Progenitor cell of endocrine pancreas (in vitro differentiated cells): ENCODE measurements at regions not wholly inside any gene's neighbourhood (a gene's known extent, or its start where the extent isn't known, plus 50 kb on each side); places are given as distances from the start of the nearest gene placed in this dataset.

Source experiments
- DNase-seq: peaks from one replicate; pipeline ENCODE4 v3.0.0; 2021; ENCODE audit warnings: low spot score; ENCODE audit not compliant: unreplicated experiment
- H3K27ac Mint-ChIP-seq: 2 replicates; pipeline ENCODE4 v1.8.0; 2021; ENCODE audit warnings: mild to moderate bottlenecking, moderate library complexity, mixed read lengths
- H3K27me3 Mint-ChIP-seq: 2 replicates; pipeline ENCODE4 v1.8.0; 2021; ENCODE audit warnings: mixed read lengths
- H3K36me3 Mint-ChIP-seq: 2 replicates; pipeline ENCODE4 v1.8.0; 2022; ENCODE audit warnings: mixed read lengths; ENCODE audit not compliant: insufficient read depth
- H3K4me1 Mint-ChIP-seq: 2 replicates; pipeline ENCODE4 v1.8.0; 2021; ENCODE audit warnings: low read depth, mixed read lengths
- H3K4me3 Mint-ChIP-seq: 2 replicates; pipeline ENCODE4 v1.8.0; 2021; ENCODE audit warnings: low read depth, mild to moderate bottlenecking, moderate library complexity, mixed read lengths
- H3K9me3 Mint-ChIP-seq: 2 replicates; pipeline ENCODE4 v1.8.0; 2021; ENCODE audit warnings: low read depth, mixed read lengths
- TF ChIP-seq, protein P1 (sequence below): fragments of 200-600 bp; sonication (generic); IDR thresholded peaks from one replicate; pipeline ENCODE4 v1.5.0; 2021; ENCODE audit warnings: antibody characterized with exemption, mild to moderate bottlenecking; ENCODE audit not compliant: unreplicated experiment

- Mint-ChIP-seq H3K36me3 (no peaks in the 10 kb centered on the region), H3K27me3 (peaks cover 14% of the 10 kb centered on the region), H3K4me1 (no peaks in the 10 kb centered on the region), H3K9me3 (no peaks in the 10 kb centered on the region), H3K4me3 (no peak overlapping the region), H3K27ac (no peak overlapping the region)
- TF ChIP-seq, protein P1, sequence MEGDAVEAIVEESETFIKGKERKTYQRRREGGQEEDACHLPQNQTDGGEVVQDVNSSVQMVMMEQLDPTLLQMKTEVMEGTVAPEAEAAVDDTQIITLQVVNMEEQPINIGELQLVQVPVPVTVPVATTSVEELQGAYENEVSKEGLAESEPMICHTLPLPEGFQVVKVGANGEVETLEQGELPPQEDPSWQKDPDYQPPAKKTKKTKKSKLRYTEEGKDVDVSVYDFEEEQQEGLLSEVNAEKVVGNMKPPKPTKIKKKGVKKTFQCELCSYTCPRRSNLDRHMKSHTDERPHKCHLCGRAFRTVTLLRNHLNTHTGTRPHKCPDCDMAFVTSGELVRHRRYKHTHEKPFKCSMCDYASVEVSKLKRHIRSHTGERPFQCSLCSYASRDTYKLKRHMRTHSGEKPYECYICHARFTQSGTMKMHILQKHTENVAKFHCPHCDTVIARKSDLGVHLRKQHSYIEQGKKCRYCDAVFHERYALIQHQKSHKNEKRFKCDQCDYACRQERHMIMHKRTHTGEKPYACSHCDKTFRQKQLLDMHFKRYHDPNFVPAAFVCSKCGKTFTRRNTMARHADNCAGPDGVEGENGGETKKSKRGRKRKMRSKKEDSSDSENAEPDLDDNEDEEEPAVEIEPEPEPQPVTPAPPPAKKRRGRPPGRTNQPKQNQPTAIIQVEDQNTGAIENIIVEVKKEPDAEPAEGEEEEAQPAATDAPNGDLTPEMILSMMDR = no peak
- no peak for DNase-seq
These were observed 492.1 kb upstream of the PPP2R3A start for GRCh38 chr3:135473449-135473848.

DNA sequence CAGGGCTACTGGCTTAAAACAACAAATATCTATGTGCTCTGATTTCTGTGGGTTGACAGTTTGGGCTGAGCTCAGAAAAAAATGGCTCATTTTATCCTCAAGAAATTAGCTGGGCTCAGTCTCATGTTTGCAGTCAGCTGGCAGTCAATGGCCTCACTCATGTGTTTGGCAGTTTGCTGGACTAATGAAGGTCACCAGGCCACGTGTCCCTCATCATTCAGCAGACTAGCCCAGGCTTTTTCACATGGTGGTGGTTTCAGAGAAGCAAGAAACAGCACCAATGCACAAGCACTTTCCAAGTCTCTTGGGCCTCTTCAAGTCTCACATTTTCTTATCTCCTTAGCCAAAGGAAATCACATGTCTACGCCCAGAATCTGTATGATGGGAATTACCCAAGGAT, 478.3 kb upstream of the PPP2R3A start:
- H3K27me3 Mint-ChIP-seq = no peaks in the 10 kb centered on the region
- no peak overlapping the region for H3K27ac Mint-ChIP-seq
- H3K4me3 Mint-ChIP-seq = no peak overlapping the region
- DNase-seq = no peak
- H3K36me3 Mint-ChIP-seq = no peaks in the 10 kb centered on the region
- H3K9me3 Mint-ChIP-seq = no peaks in the 10 kb centered on the region
- no peaks in the 10 kb centered on the region for H3K4me1 Mint-ChIP-seq
- TF ChIP-seq, protein P1 = no peak

- TF ChIP-seq, protein P1 = no peak
- Mint-ChIP-seq H3K27ac (no peak overlapping the region), H3K4me3 (no peak overlapping the region), H3K4me1 (no peaks in the 10 kb centered on the region), H3K36me3 (no peaks in the 10 kb centered on the region), H3K27me3 (no peaks in the 10 kb centered on the region), H3K9me3 (no peaks in the 10 kb centered on the region)
- no peak for DNase-seq
These were observed 475.2 kb upstream of the PPP2R3A start for GRCh38 chr3:135490219-135490915.

DNA sequence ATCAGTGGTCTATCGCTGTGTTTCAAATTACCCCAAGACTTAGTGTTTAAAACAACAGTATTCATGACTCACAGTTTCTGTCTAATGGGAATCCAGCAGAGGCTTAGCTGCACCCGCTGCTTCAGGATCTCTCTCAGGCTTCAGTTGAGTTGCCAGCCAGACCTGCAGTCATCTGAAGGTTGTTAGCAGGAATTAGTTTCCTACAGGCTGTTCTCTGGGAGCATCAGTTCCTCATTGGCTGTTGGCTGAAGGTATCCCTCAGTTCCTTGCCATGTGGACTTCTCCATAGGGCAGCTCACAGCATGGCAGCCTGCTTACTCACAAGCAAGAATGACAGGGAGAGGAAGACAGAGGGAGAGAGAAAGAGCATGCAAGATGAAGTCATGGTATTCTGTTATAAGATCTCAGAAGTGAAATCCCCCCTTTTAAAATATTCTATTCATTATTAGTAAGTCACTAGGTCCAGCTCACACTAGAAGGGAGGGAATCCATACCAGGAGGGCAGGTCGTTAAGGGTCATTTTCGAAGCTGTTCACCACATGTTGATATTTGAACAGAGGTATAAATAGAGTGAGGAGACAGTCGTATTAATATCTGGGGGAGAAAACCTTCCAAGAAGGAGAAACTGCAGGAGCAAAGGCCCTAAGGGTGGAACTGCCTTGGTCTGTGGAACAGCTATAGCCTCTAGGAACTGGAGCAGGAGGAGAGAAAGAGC, 473.9 kb upstream of the PPP2R3A start:
- Mint-ChIP-seq H3K4me3 (no peak overlapping the region), H3K9me3 (no peaks in the 10 kb centered on the region), H3K27me3 (no peaks in the 10 kb centered on the region), H3K36me3 (no peaks in the 10 kb centered on the region), H3K4me1 (no peaks in the 10 kb centered on the region), H3K27ac (no peak overlapping the region)
- DNase-seq = no peak
- TF ChIP-seq, protein P1 = no peak

DNA sequence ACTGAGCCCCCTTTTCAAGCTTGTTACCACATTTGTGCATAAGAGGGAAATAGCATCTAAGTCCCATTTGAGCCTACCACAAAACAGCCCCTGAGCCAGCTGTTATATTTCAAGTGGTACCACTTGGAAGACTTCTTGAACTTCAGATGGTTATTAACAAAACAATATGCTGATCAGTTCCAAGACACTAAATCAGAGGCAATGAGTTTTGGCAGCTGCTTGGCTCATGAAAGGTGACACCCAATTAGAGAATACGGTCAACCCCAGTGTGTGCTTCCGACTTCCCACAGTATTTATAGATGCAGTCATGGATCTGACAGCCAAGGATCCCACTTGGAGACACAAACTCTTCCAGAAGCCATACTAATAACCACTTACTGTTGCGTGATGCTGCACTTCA, 469.6 kb upstream of the PPP2R3A start:
- H3K27me3 Mint-ChIP-seq = no peaks in the 10 kb centered on the region

More for the DNA sequence above, 469.6 kb upstream of the PPP2R3A start:
- TF ChIP-seq, protein P1 = no peak
- no peak for DNase-seq
- H3K4me1 Mint-ChIP-seq = no peaks in the 10 kb centered on the region
- no peaks in the 10 kb centered on the region for H3K36me3 Mint-ChIP-seq
- H3K9me3 Mint-ChIP-seq = no peaks in the 10 kb centered on the region
- no peak overlapping the region for H3K4me3 Mint-ChIP-seq
- no peak overlapping the region for H3K27ac Mint-ChIP-seq
